SK-N-SH (cell line): ENCODE measurements at regions not wholly inside any gene's neighbourhood (a gene's known extent, or its start where the extent isn't known, plus 50 kb on each side); places are given as distances from the start of the nearest gene placed in this dataset.

Experiments used
- CTCF ChIA-PET: fragments of 300-600, 350-600 bp; formaldehyde crosslinking; extraction: SDS; loops from one replicate; lab custom pipeline; 2021; lab: Yijun Ruan, JAX
- POLR2A ChIA-PET: fragments of 350-600 bp; sonication (Branson Sonifier 250); formaldehyde crosslinking; extraction: SDS; loops from one replicate; lab custom pipeline; 2020; ENCODE audit warnings: antibody characterized with exemption, inconsistent platforms; lab: Yijun Ruan, JAX
- DNase-seq: peaks from one replicate; pipeline ENCODE4 v3.0.0; 2012
- H2AFZ ChIP-seq: fragments of 200-600 bp; sonication (generic); 2 replicates; pipeline ENCODE4 v1.8.1; 2016; ENCODE audit warnings: antibody characterized with exemption, mild to moderate bottlenecking, low read depth
- H3F3A ChIP-seq: fragments of 200-600 bp; sonication (generic); replicated peaks from 2 replicates; pipeline ENCODE3; 2016; ENCODE audit warnings: antibody characterized with exemption, mild to moderate bottlenecking; ENCODE audit not compliant: insufficient read depth
- H3K27ac ChIP-seq, 2 experiments: fragments of 200-500 bp in 1 of 2; fragments of 200-600 bp in 1 of 2; sonication (Bioruptor generic) in 1 of 2; sonication (generic), shearing (Covaris generic) in 1 of 2; 2 replicates each; pipeline versions ENCODE4 v1.5.1 to v1.6.1; 2014 to 2016; ENCODE audit warnings: low read depth in 2 of 2, inconsistent platforms in 1 of 2, low read length in 1 of 2, mild to moderate bottlenecking in 1 of 2, mixed read lengths in 1 of 2
- H3K27me3 ChIP-seq: fragments of 200-600 bp; sonication (generic), shearing (Covaris generic); 2 replicates; pipeline ENCODE4 v1.6.1; 2016; ENCODE audit warnings: mixed run types; ENCODE audit not compliant: insufficient read depth
- H3K36me3 ChIP-seq, 2 experiments: fragments of 200-500 bp in 1 of 2; fragments of 200-600 bp in 1 of 2; sonication (Bioruptor generic) in 1 of 2; sonication (generic) in 1 of 2; replicated peaks in 1 of 2; 2 replicates each; pipeline versions ENCODE3 to v1.5.1; 2014 to 2016; ENCODE audit warnings: low read length in 1 of 2, mild to moderate bottlenecking in 1 of 2; ENCODE audit not compliant: insufficient read depth in 2 of 2, control insufficient read depth in 1 of 2
- H3K4me1 ChIP-seq, 2 experiments: fragments of 200-500 bp in 1 of 2; fragments of 200-600 bp in 1 of 2; sonication (Bioruptor generic) in 1 of 2; sonication (generic), shearing (Covaris generic) in 1 of 2; 2 replicates each; pipeline versions ENCODE4 v1.5.1 to v1.6.1; 2014 to 2016; ENCODE audit warnings: low read depth in 1 of 2, low read length in 1 of 2, mixed run types in 1 of 2; ENCODE audit not compliant: insufficient read depth in 2 of 2, control insufficient read depth in 1 of 2
- H3K4me2 ChIP-seq: fragments of 200-600 bp; sonication (generic), shearing (Covaris generic); 2 replicates; pipeline ENCODE4 v1.6.1; 2017; ENCODE audit warnings: mixed run types
- H3K4me3 ChIP-seq, 2 experiments: fragments of 200-500 bp in 1 of 2; fragments of 200-600 bp in 1 of 2; sonication (Bioruptor generic) in 1 of 2; sonication (generic), shearing (Covaris generic) in 1 of 2; 2 replicates each; pipeline versions ENCODE4 v1.5.1 to v1.8.1; 2014 to 2016; ENCODE audit warnings: low read depth in 2 of 2, inconsistent platforms in 1 of 2, low read length in 1 of 2, mild to moderate bottlenecking in 1 of 2, mixed read lengths in 1 of 2, moderate library complexity in 1 of 2
- H3K79me2 ChIP-seq: fragments of 200-600 bp; sonication (generic); 2 replicates; pipeline ENCODE4 v1.8.1; 2017; ENCODE audit warnings: mild to moderate bottlenecking; ENCODE audit not compliant: insufficient read depth
- H3K9ac ChIP-seq: fragments of 200-600 bp; sonication (generic); 2 replicates; pipeline ENCODE4 v1.6.1; 2017; ENCODE audit warnings: mixed run types
- H3K9me2 ChIP-seq: fragments of 200-600 bp; sonication (generic); 2 replicates; pipeline ENCODE4 v1.6.1; 2017; ENCODE audit warnings: mixed run types
- H3K9me3 ChIP-seq: fragments of 200-600 bp; sonication (generic); 2 replicates; pipeline ENCODE4 v1.6.1; 2017; ENCODE audit warnings: mixed run types, mild to moderate bottlenecking, moderate library complexity
- H4K20me1 ChIP-seq: fragments of 200-600 bp; sonication (generic); 2 replicates; pipeline ENCODE4 v1.6.1; 2017; ENCODE audit warnings: mild to moderate bottlenecking, mixed run types; ENCODE audit not compliant: insufficient read depth
- ELF1 ChIP-seq: IDR thresholded peaks from 2 replicates; pipeline ENCODE4 v1.4.0; 2012
- FOSL2 ChIP-seq: IDR thresholded peaks from 2 replicates; pipeline ENCODE4 v1.4.0; 2012; ENCODE audit warnings: low read depth, mild to moderate bottlenecking, moderate library complexity, borderline replicate concordance
- FOXM1 ChIP-seq: IDR thresholded peaks from 2 replicates; pipeline ENCODE4 v1.4.0; 2012; ENCODE audit warnings: low read depth, mild to moderate bottlenecking
- GATA2 ChIP-seq: sonication (generic); formaldehyde crosslinking; IDR thresholded peaks from 2 replicates; pipeline ENCODE4 v1.5.0; 2020; ENCODE audit warnings: mild to moderate bottlenecking, missing genetic modification reagents
- IRF3 ChIP-seq: fragments of 150-350 bp; IDR thresholded peaks from 2 replicates; pipeline ENCODE4 v1.6.1; 2016; ENCODE audit warnings: mild to moderate bottlenecking, low read depth, low read length
- MEF2A ChIP-seq: IDR thresholded peaks from 2 replicates; pipeline ENCODE4 v1.4.0; 2012; ENCODE audit warnings: low read depth, borderline replicate concordance
- NRF1 ChIP-seq: IDR thresholded peaks from 2 replicates; pipeline ENCODE4 v1.6.1; 2012; ENCODE audit warnings: low read depth, mild to moderate bottlenecking, low read length
- POLR2AphosphoS5 ChIP-seq: IDR thresholded peaks from 2 replicates; pipeline ENCODE4 v1.6.1; 2012; ENCODE audit warnings: low read depth, low read length
- TAF1 ChIP-seq: IDR thresholded peaks from 2 replicates; pipeline ENCODE4 v1.6.1; 2012; ENCODE audit warnings: low read depth, mild to moderate bottlenecking, low read length, moderate library complexity, borderline replicate concordance
- TCF12 ChIP-seq: IDR thresholded peaks from 2 replicates; pipeline ENCODE4 v1.4.0; 2012
- WGBS: methylation state at CpG from one replicate; pipeline ENCODE4 v1.1.6; 2017; ENCODE audit warnings: low lambda C conversion rate; 5-methylcytosine and 5-hydroxymethylcytosine counted together
- TF ChIP-seq, protein P1 (sequence below): IDR thresholded peaks from 2 replicates; pipeline ENCODE4; 2012
- TF ChIP-seq, protein P2 (sequence below): IDR thresholded peaks from 2 replicates; pipeline ENCODE4 v1.4.0; 2012; ENCODE audit warnings: low read depth, borderline replicate concordance

DNA sequence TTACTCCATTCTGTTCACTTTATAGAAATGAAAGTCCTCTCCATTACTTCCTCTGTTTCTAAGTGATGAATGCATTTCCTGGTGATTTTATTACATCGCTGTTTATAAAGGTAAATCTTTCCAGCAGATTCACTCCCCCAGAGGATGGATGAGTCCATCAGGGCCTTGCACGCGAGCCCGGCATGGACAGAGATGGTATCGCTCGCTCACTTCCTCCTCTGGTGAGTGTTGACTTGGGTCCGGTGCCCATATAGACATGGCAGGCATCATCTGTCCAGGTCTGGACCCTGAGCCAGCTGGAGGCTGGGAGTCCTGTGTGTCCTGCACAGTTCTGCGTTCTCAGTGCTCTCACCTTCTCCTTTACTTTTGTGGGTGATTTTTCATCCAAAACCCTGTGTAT is 733.6 kb upstream of the SALL3 start (continued):
- TF ChIP-seq, protein P1, sequence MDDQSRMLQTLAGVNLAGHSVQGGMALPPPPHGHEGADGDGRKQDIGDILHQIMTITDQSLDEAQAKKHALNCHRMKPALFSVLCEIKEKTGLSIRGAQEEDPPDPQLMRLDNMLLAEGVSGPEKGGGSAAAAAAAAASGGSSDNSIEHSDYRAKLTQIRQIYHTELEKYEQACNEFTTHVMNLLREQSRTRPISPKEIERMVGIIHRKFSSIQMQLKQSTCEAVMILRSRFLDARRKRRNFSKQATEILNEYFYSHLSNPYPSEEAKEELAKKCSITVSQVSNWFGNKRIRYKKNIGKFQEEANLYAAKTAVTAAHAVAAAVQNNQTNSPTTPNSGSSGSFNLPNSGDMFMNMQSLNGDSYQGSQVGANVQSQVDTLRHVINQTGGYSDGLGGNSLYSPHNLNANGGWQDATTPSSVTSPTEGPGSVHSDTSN, result no peak
- TF ChIP-seq FOXM1 (no peak), MEF2A (no peak), GATA2 (CRISPR knock-in tag) (no peak), TCF12 (no peak), FOSL2 (no peak), ELF1 (no peak), IRF3 (no peak)

DNA sequence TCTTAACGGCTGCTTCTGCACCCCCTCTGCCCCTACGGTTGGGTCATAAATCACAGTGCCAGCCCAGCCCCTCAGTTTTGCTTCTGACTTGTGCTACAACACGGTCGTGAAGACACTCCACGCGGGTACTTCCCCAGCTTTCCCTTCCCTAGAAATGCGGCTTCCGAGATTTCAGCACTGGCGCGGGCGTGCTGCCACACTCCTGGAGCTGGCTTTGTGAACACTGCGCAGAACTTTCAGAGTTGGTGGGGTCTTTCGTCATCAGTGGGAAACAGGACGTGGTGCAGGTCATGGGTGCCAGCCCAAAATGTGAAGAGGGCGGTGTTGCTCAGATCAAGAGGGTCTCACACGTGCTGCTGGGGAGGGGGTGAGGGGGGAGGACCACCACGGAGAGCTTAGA is 733.0 kb upstream of the SALL3 start:
- CTCF ChIA-PET, result no interaction called here
- Histone ChIP-seq H3K9me3 (no peaks in the 10 kb centered on the region), H3K4me2 (no peak overlapping the region), H3F3A (no peaks in the 10 kb centered on the region), H4K20me1 (no peaks in the 10 kb centered on the region), H3K27ac (no peak overlapping the region), H3K9ac (no peak overlapping the region), H2AFZ (no peak overlapping the region), H3K4me1 (no peaks in the 10 kb centered on the region), H3K4me3 (no peak overlapping the region), H3K9me2 (no peaks in the 10 kb centered on the region), H3K36me3 (no peaks in the 10 kb centered on the region), H3K79me2 (no peaks in the 10 kb centered on the region), H3K27me3 (peaks cover 36% of the 10 kb centered on the region; the same call in 1 of the 2 replicates)
- 9% methylated on average over 17 of the region's 17 CpGs for WGBS
- no peak for DNase-seq
- POLR2A ChIA-PET, result no interaction called here
- TF ChIP-seq POLR2AphosphoS5, result no peak

GRCh38 chr18:78247615-78248289 is 731.9 kb upstream of the SALL3 start:
- H3K36me3 ChIP-seq, result no peaks in the 10 kb centered on the region
- ChIA-PET CTCF (no interaction called here), POLR2A (no interaction called here)
- H3F3A ChIP-seq, result no peaks in the 10 kb centered on the region
- H4K20me1 ChIP-seq, result no peaks in the 10 kb centered on the region
- WGBS, result 16% methylated on average over 14 of the region's 14 CpGs
- no peak overlapping the region for H2AFZ ChIP-seq
- no peaks in the 10 kb centered on the region for H3K9me2 ChIP-seq
- no peak for DNase-seq
- H3K79me2 ChIP-seq, result no peaks in the 10 kb centered on the region
- H3K27me3 ChIP-seq, result peaks cover 27% of the 10 kb centered on the region; the same call in 1 of the 2 replicates
- no peak overlapping the region for H3K9ac ChIP-seq
- H3K9me3 ChIP-seq, result no peaks in the 10 kb centered on the region
- no peak overlapping the region for H3K4me2 ChIP-seq
- H3K27ac ChIP-seq, result no peak overlapping the region
- no peaks in the 10 kb centered on the region for H3K4me1 ChIP-seq
- H3K4me3 ChIP-seq, result no peak overlapping the region
- TF ChIP-seq NRF1, result no peak
- TF ChIP-seq, protein P2, sequence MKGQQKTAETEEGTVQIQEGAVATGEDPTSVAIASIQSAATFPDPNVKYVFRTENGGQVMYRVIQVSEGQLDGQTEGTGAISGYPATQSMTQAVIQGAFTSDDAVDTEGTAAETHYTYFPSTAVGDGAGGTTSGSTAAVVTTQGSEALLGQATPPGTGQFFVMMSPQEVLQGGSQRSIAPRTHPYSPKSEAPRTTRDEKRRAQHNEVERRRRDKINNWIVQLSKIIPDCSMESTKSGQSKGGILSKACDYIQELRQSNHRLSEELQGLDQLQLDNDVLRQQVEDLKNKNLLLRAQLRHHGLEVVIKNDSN, result no peak
- TF ChIP-seq TAF1, result no peak
